ENCODE measurements at regions not wholly inside any gene's neighbourhood (a gene's known extent, or its start where the extent isn't known, plus 50 kb on each side); places are given as distances from the start of the nearest gene placed in this dataset.

DNA sequence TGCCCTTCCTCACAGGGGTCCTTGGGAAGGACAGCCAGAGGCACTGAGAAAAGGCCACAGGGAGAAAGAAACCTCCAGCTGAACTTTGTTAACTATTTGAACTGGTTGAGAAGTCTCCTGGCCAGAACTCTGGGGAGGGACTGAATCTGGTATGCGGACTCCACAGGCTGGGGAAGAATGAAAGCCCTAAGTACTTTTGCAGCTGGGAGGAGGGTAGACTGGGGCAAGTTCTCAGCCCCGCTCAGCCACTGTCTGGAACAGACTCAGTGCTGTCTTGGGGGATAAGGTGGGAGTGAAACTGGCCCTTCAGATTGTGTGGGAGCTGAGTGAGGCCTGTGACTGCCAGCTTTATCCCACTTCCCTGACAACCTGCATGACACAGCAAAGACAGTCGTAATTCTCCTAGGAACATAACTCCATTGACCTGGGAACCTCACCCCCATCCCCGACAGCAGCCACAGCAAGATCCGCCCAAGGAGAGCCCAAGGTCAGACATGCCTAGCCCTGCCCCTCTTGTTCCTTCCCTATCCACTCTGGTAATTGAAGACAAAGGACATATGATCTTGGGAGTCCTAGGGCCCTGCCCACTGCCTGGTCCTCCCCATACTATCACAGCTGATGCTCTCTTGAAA is 475.1 kb upstream of the CNTN5 start:
- no peak for DNase-seq (ENCODE audit: low read depth)
- H3K4me3 ChIP-seq (ENCODE audit: low read depth, low read length) = no peak overlapping the region
- TF ChIP-seq, protein P1, sequence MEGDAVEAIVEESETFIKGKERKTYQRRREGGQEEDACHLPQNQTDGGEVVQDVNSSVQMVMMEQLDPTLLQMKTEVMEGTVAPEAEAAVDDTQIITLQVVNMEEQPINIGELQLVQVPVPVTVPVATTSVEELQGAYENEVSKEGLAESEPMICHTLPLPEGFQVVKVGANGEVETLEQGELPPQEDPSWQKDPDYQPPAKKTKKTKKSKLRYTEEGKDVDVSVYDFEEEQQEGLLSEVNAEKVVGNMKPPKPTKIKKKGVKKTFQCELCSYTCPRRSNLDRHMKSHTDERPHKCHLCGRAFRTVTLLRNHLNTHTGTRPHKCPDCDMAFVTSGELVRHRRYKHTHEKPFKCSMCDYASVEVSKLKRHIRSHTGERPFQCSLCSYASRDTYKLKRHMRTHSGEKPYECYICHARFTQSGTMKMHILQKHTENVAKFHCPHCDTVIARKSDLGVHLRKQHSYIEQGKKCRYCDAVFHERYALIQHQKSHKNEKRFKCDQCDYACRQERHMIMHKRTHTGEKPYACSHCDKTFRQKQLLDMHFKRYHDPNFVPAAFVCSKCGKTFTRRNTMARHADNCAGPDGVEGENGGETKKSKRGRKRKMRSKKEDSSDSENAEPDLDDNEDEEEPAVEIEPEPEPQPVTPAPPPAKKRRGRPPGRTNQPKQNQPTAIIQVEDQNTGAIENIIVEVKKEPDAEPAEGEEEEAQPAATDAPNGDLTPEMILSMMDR (IDR thresholded peaks at IDR 0.05; ENCODE audit: insufficient read depth, low read depth, low read length) = no peak

DNA sequence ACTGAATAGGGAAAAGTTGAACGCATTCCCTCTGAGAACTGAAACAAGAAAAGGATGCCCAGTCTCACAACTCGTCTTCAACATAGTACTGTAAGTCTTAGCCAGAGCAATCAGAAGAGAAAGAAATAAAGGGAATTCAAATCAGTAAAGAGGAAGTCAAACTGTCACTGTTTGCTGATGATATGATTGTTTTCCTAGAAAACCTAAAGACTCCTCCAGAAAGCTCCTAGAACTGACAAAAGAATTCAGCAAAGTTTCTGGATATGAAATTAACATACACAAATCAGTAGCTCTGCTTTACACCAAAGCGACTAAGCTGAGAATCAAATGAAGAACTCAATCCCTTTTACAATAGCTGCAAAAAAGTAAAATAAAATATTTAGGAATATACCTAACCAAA is 471.2 kb upstream of the CNTN5 start:
- DNase-seq (ENCODE audit: low read depth) = no peak
- no peak overlapping the region for H3K4me3 ChIP-seq (ENCODE audit: low read depth, low read length)
- TF ChIP-seq, protein P1 (IDR thresholded peaks at IDR 0.05; ENCODE audit: insufficient read depth, low read depth, low read length) = no peak

DNA sequence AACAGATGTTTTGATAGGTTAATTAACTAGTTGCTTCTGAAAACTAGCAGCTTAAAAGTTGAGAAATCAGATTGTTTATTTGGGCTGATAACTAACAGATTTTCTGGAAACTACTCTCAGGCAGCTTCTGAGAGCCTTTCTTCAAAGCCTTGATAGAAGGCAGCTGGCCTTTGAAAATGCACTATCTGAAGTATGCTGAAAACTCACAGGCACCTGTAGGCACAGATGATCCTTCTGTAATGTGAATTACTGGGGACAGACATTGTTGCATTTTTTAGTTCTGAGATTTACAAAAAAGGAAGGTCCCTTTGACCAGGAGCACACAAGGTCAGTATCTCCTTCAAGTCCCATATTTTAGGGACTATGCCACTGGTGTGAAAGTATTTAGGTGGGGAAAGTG is 460.8 kb upstream of the CNTN5 start:
- H3K4me3 ChIP-seq (ENCODE audit: low read depth, low read length) = no peak overlapping the region
- DNase-seq (ENCODE audit: low read depth) = no peak
- TF ChIP-seq, protein P1 (IDR thresholded peaks at IDR 0.05; ENCODE audit: insufficient read depth, low read depth, low read length) = no peak

DNA sequence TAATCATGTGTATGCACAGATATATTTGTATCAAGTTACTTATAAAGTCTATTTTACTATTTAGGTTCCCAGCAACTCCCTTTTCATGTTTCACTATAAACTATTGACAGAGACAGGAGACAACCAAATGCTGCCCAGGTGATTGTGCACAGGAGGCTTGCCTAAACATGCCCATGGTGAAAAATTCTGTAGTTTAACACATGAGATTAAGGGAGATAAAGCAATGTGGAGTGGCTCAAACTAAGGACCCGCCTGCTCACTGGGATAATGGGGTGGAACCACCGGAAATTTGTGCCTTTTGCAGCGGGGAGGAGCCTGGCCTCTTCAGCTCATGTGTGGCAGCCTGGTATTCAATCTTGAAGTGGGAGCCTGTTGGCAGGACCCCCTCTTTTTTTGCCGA is 459.5 kb upstream of the CNTN5 start:
- no peak overlapping the region for H3K4me3 ChIP-seq (ENCODE audit: low read depth, low read length)
- no peak for DNase-seq (ENCODE audit: low read depth)
- TF ChIP-seq, protein P1 (IDR thresholded peaks at IDR 0.05; ENCODE audit: insufficient read depth, low read depth, low read length) = no peak

DNA sequence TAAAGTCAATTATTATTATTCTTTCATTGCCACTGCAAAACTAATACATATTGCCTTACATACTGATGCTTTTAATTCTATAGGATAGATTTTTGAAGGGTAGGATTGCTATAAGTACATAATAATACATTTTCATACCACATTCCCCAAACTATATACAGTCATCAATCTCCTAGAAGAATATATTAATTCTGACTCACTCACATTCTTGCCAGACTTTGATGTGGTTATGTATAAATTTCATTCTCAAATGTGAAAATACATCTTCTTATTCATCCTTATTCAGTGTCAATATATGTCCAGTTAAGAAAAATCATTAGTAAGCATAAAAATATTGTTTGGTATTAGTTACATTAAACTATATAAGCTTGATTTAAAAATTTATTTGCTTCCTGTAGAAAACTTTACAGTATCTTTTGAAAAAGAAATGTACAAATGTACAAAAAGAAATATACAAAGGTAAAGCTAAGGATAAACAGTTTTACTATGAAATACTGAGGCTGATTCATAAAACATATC is 458.8 kb upstream of the CNTN5 start:
- no peak for DNase-seq (ENCODE audit: low read depth)
- TF ChIP-seq, protein P1 (IDR thresholded peaks at IDR 0.05; ENCODE audit: insufficient read depth, low read depth, low read length) = no peak

DNA sequence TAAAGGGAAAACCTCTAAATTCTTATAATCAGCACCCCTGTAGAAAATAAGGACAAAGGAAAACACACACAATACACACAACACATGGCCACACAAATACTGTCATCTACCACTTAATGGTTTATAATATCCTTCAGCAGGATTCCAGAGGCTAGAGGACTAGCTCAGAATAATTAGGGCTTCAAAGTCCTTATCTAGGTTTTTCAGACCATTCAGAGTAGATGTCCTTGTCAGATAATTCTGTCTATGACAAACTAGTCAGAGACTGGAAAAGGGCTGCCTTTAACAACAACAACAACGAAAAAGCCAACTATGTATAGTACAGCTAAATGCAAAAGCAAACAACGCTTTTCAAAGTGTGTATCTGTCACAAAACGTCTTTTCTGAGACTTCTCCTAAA is 456.5 kb upstream of the CNTN5 start:
- DNase-seq (ENCODE audit: low read depth) = no peak
- TF ChIP-seq, protein P1 (IDR thresholded peaks at IDR 0.05; ENCODE audit: insufficient read depth, low read depth, low read length) = no peak
- H3K4me3 ChIP-seq (ENCODE audit: low read depth, low read length) = no peak overlapping the region

More for the DNA sequence above, 458.8 kb upstream of the CNTN5 start:
- no peak overlapping the region for H3K4me3 ChIP-seq (ENCODE audit: low read depth, low read length)

DNA sequence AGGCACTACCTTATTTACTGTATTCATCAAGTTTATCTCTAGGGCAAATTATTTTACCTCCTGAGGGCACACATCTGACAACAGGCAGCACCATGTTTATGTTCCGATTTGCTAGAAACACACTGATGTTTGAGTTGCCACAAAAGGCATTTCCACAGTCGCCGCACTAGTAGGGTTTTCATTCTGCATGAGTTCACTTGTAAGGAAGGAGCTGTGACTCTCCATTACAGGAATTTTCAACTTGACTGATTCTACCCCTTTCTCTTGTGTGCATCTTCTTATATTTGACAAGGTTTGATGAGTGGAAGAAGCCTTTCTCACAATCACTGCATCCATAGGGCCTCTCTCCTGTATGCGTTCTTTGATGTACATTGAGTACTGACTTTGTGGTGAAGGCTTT is 455.9 kb upstream of the CNTN5 start:
- TF ChIP-seq, protein P1 (IDR thresholded peaks at IDR 0.05; ENCODE audit: insufficient read depth, low read depth, low read length) = no peak
- DNase-seq (ENCODE audit: low read depth) = no peak
- H3K4me3 ChIP-seq (ENCODE audit: low read depth, low read length) = no peak overlapping the region

Measured in fibroblast of villous mesenchyme (primary cell).